ENCODE measurements at regions not wholly inside any gene's neighbourhood (a gene's known extent, or its start where the extent isn't known, plus 50 kb on each side); places are given as distances from the start of the nearest gene placed in this dataset.

DNA sequence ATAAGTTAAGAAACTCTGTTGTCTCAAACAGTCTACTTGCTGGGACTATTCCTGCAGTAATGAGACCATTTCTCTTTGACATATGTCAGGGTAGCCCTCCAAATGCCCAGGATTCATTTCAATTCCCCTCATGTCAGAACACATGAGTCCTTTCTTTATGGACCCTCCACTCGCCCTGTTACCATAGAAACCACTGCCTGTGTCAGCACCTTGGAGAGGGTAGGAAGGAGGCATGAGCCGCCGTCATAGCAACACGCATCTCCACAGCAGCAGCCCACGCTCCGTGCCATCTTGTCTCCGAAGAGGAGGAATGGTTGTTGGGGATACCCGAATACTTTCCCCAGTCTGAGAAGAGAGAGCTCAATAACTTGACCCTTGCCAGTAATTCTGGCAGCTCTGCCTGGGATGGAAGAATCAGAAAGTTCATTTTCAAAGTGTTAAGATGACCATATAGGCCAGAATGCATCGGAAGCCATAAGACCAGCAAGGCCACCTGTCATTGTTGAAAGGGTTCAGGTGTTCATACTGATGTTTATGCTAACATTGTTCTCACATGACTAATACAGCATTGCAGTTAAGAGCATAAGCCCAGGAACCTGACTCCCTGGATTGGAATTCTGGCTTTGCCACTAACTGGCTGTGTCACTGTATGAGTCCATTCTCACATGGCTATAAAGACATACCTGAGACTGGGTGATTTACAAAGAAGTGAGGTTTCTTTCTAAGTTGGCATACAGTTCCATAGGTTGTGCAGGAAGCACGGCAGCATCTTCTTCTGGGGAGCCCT, 141.3 kb downstream of the ABCC12 start:
- intact Hi-C loops (cut with DNase I), result no loop called here
- TF ChIP-seq, protein P1, sequence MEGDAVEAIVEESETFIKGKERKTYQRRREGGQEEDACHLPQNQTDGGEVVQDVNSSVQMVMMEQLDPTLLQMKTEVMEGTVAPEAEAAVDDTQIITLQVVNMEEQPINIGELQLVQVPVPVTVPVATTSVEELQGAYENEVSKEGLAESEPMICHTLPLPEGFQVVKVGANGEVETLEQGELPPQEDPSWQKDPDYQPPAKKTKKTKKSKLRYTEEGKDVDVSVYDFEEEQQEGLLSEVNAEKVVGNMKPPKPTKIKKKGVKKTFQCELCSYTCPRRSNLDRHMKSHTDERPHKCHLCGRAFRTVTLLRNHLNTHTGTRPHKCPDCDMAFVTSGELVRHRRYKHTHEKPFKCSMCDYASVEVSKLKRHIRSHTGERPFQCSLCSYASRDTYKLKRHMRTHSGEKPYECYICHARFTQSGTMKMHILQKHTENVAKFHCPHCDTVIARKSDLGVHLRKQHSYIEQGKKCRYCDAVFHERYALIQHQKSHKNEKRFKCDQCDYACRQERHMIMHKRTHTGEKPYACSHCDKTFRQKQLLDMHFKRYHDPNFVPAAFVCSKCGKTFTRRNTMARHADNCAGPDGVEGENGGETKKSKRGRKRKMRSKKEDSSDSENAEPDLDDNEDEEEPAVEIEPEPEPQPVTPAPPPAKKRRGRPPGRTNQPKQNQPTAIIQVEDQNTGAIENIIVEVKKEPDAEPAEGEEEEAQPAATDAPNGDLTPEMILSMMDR (IDR thresholded peaks at IDR 0.05), result no peak
- Histone ChIP-seq H3K9me3 (no peaks in the 10 kb centered on the region), H3K4me1 (no peaks in the 10 kb centered on the region), H3K4me3 (no peak overlapping the region), H3K36me3 (no peaks in the 10 kb centered on the region), H3K27ac (no peak overlapping the region), H3K27me3 (no peaks in the 10 kb centered on the region)
- ATAC-seq (no peak), DNase-seq (no peak), FAIRE-seq (no peak)
- WGBS, 2 donors, result 75% methylated on average over 10 of the region's 10 CpGs

- TF ChIP-seq, protein P1 (IDR thresholded peaks at IDR 0.05), result no peak
- WGBS, 2 donors, result 60 to 65% methylated on average over 6 of the region's 6 CpGs
- ATAC-seq (no peak), FAIRE-seq (no peak), DNase-seq (no peak)
- H3K27ac ChIP-seq, result no peak overlapping the region
- H3K4me3 ChIP-seq, result no peak overlapping the region
- intact Hi-C loops (cut with DNase I), result no loop called here
- H3K9me3 ChIP-seq, result no peaks in the 10 kb centered on the region
- H3K4me1 ChIP-seq, result no peaks in the 10 kb centered on the region
- H3K27me3 ChIP-seq, result no peaks in the 10 kb centered on the region
- H3K36me3 ChIP-seq, result no peaks in the 10 kb centered on the region
Observed at GRCh38 chr16:48013491-48013901, 142.3 kb downstream of the ABCC12 start.

DNA sequence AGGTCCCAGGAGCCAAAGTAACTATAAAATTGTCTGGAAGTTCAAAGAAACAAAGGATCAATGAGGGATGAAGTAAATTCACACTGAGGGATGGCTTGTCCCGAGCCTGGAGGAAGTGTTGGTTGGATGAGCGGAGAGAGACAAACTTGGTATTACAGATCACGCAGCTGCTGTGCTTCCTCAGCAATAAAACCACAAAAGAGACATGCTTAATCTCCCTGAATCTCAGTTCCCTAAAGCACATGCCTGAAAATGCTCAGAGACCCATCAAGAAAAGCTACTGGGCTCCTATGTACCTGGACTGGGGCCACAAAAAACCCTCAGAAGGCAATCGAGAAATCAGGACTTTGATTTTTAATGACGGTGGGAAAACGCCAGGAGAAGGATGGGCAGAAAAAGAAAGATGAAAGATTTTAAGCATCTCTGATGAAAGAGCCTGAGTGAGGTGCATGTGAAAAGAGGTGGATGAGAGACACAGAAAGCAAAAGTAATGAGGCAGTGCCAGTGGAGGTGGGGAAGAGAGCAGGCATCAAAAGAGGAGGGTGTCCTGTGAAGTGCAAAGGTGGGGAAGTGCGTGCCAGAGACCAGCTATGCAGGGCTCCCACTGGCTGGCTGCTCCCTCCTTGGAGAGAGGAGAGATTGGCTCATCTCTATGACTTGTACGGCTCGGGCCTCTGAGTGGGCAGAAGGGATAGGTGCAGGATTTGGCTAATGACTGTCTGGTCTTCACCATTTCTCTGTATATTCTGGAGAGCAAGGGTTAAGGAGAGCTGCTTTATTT, 143.7 kb downstream of the ABCC12 start:
- TF ChIP-seq, protein P1 (IDR thresholded peaks at IDR 0.05), result no peak
- H3K4me1 ChIP-seq, result no peaks in the 10 kb centered on the region
- no peaks in the 10 kb centered on the region for H3K36me3 ChIP-seq
- no peaks in the 10 kb centered on the region for H3K27me3 ChIP-seq
- ATAC-seq (no peak), DNase-seq (no peak), FAIRE-seq (no peak)
- H3K9me3 ChIP-seq, result no peaks in the 10 kb centered on the region
- no peak overlapping the region for H3K4me3 ChIP-seq
- no peak overlapping the region for H3K27ac ChIP-seq
- intact Hi-C loops (cut with DNase I), result no loop called here
- 61 to 68% methylated on average over 9 of the region's 9 CpGs for WGBS, 2 donors

GRCh38 chr16:48011466-48011865, 144.3 kb downstream of the ABCC12 start:
- FAIRE-seq (no peak), ATAC-seq (no peak)

More at GRCh38 chr16:48011466-48011865, 144.3 kb downstream of the ABCC12 start:
- Histone ChIP-seq H3K9me3 (no peaks in the 10 kb centered on the region), H3K4me3 (no peak overlapping the region), H3K4me1 (no peaks in the 10 kb centered on the region), H3K27ac (no peak overlapping the region), H3K36me3 (no peaks in the 10 kb centered on the region), H3K27me3 (no peaks in the 10 kb centered on the region)
- DNase-seq, result no peak
- intact Hi-C loops (cut with DNase I), result no loop called here
- 68 to 69% methylated on average over 3 of the region's 3 CpGs for WGBS, 2 donors
- TF ChIP-seq, protein P1 (IDR thresholded peaks at IDR 0.05), result no peak

All from pancreas (tissue), 10 donors.